Mesenchymal stem cell (in vitro differentiated cells and primary cell): ENCODE measurements at regions not wholly inside any gene's neighbourhood (a gene's known extent, or its start where the extent isn't known, plus 50 kb on each side); places are given as distances from the start of the nearest gene placed in this dataset.

ENCODE experiments used
- DNase-seq: peaks from one replicate; pipeline ENCODE4 v3.0.0-alpha.2; 2013
- H2AFZ ChIP-seq: one replicate; pipeline ENCODE4 v1.6.1; 2013; ENCODE audit warnings: low read depth, mild to moderate bottlenecking, control low read depth, inconsistent platforms, low read length, moderate library complexity
- H2AK5ac ChIP-seq: 2 replicates; pipeline ENCODE4 v1.6.1; 2013; ENCODE audit warnings: low read length, moderate library complexity, mild to moderate bottlenecking, inconsistent platforms; ENCODE audit not compliant: severe bottlenecking
- H2BK120ac ChIP-seq: one replicate; pipeline ENCODE4 v1.6.1; 2013; ENCODE audit warnings: low read depth, mild to moderate bottlenecking, inconsistent platforms, low read length, moderate library complexity
- H2BK12ac ChIP-seq, 2 experiments: one replicate each; pipeline ENCODE4 v1.6.1; 2013; ENCODE audit warnings: inconsistent platforms in 2 of 2, low read length in 2 of 2, mild to moderate bottlenecking in 2 of 2, moderate library complexity in 2 of 2, control low read depth in 1 of 2
- H2BK15ac ChIP-seq: one replicate; pipeline ENCODE4 v1.6.1; 2013; ENCODE audit warnings: mild to moderate bottlenecking, low read depth, inconsistent platforms; ENCODE audit not compliant: poor library complexity, severe bottlenecking
- H2BK5ac ChIP-seq: 2 replicates; pipeline ENCODE4 v1.6.1; 2013; ENCODE audit warnings: low read depth, mild to moderate bottlenecking, low read length, control low read depth, inconsistent platforms; ENCODE audit not compliant: poor library complexity, severe bottlenecking
- H3K14ac ChIP-seq, 2 experiments: one replicate each; pipeline ENCODE4 v1.6.1; 2013; ENCODE audit warnings: inconsistent platforms in 2 of 2, low read length in 2 of 2, control low read depth in 1 of 2, mild to moderate bottlenecking in 1 of 2, moderate library complexity in 1 of 2
- H3K18ac ChIP-seq, 2 experiments: one replicate each; pipeline ENCODE4 v1.6.1; 2013; ENCODE audit warnings: inconsistent platforms in 2 of 2, low read length in 2 of 2, control low read depth in 1 of 2, low read depth in 1 of 2, mild to moderate bottlenecking in 1 of 2
- H3K23ac ChIP-seq, 2 experiments: one replicate each; pipeline ENCODE4 v1.6.1; 2013; ENCODE audit warnings: inconsistent platforms in 2 of 2, low read length in 2 of 2, mild to moderate bottlenecking in 2 of 2, moderate library complexity in 2 of 2, control low read depth in 1 of 2
- H3K27ac ChIP-seq: 2 replicates; pipeline ENCODE4 v1.5.1; 2013; ENCODE audit warnings: mild to moderate bottlenecking, moderate library complexity, low read length, control low read depth, inconsistent platforms; ENCODE audit not compliant: poor library complexity, severe bottlenecking
- H3K27me3 ChIP-seq, 2 experiments: 2 replicates each; pipeline versions ENCODE4 v1.6.1 to v1.7.0; 2013; ENCODE audit warnings: low read length in 2 of 2, mild to moderate bottlenecking in 2 of 2, moderate library complexity in 2 of 2, control low read depth in 1 of 2, inconsistent platforms in 1 of 2; ENCODE audit not compliant: control insufficient read depth in 1 of 2, insufficient read depth in 1 of 2
- H3K36me3 ChIP-seq, 2 experiments: 2 replicates each; pipeline versions ENCODE4 v1.6.1 to v1.7.0; 2013; ENCODE audit warnings: low read length in 2 of 2, control low read depth in 1 of 2, inconsistent platforms in 1 of 2, low read depth in 1 of 2, mild to moderate bottlenecking in 1 of 2; ENCODE audit not compliant: insufficient read depth in 2 of 2, control insufficient read depth in 1 of 2
- H3K4ac ChIP-seq, 2 experiments: one replicate each; pipeline ENCODE4 v1.6.1; 2013; ENCODE audit warnings: inconsistent platforms in 2 of 2, low read length in 2 of 2, mild to moderate bottlenecking in 2 of 2, moderate library complexity in 2 of 2, control low read depth in 1 of 2, low read depth in 1 of 2
- H3K4me1 ChIP-seq: 2 replicates; pipeline ENCODE4 v1.6.1; 2013; ENCODE audit warnings: low read depth, low read length, control low read depth; ENCODE audit not compliant: control insufficient read depth, insufficient read depth
- H3K4me2 ChIP-seq: 2 replicates; pipeline ENCODE4 v1.6.1; 2013; ENCODE audit warnings: low read length, mild to moderate bottlenecking, inconsistent platforms; ENCODE audit not compliant: poor library complexity, severe bottlenecking
- H3K4me3 ChIP-seq, 2 experiments: 2 replicates each; pipeline versions ENCODE4 v1.5.1 to v1.7.0; 2013; ENCODE audit warnings: low read length in 2 of 2, mild to moderate bottlenecking in 2 of 2, control low read depth in 1 of 2, low read depth in 1 of 2; ENCODE audit not compliant: insufficient read depth in 1 of 2
- H3K79me1 ChIP-seq: replicated peaks from 2 replicates; pipeline ENCODE4 v1.6.1; 2013; ENCODE audit warnings: mild to moderate bottlenecking, control low read depth, low read length, inconsistent platforms; ENCODE audit not compliant: poor library complexity, severe bottlenecking
- H3K9ac ChIP-seq: 2 replicates; pipeline ENCODE4 v1.7.0; 2013; ENCODE audit warnings: mild to moderate bottlenecking, low read length, moderate library complexity
- H3K9me3 ChIP-seq: 2 replicates; pipeline ENCODE4 v1.7.0; 2013; ENCODE audit warnings: mild to moderate bottlenecking, low read length; ENCODE audit not compliant: control insufficient read depth
- H4K8ac ChIP-seq: one replicate; pipeline ENCODE4 v1.6.1; 2013; ENCODE audit warnings: inconsistent platforms, mild to moderate bottlenecking, low read length, moderate library complexity
- H4K91ac ChIP-seq: one replicate; pipeline ENCODE4 v1.6.1; 2013; ENCODE audit warnings: mild to moderate bottlenecking, low read length, inconsistent platforms
- whole genome bisulfite sequencing: methylation state at CpG from one replicate; pipeline ENCODE4 v1.1.7; 2013; ENCODE audit warnings: mixed read lengths; 5-methylcytosine and 5-hydroxymethylcytosine counted together

- Histone ChIP-seq H3K4ac (no peak overlapping the region), H2AFZ (no peak overlapping the region), H2BK15ac (no peak overlapping the region), H3K4me2 (no peak overlapping the region), H3K79me1 (no peaks in the 10 kb centered on the region), H4K8ac (no peak overlapping the region), H3K14ac (no peak overlapping the region), H3K18ac (no peak overlapping the region), H3K4me3 (no peak overlapping the region), H3K4me1 (no peaks in the 10 kb centered on the region), H3K36me3 (no peaks in the 10 kb centered on the region), H3K9me3 (peaks cover 11% of the 10 kb centered on the region), H3K27ac (no peak overlapping the region), H3K9ac (no peak overlapping the region), H2BK12ac (no peak overlapping the region), H2AK5ac (no peak overlapping the region), H2BK120ac (no peak overlapping the region), H4K91ac (no peak overlapping the region), H3K23ac (no peak overlapping the region), H3K27me3 (no peaks in the 10 kb centered on the region), H2BK5ac (no peak overlapping the region)
- no peak for DNase-seq
- WGBS, result 86% methylated on average over 14 of the region's 14 CpGs
These were observed 626.1 kb upstream of the ID4 start for GRCh38 chr6:19210849-19211590.

- WGBS, result 66% methylated on average over 2 of the region's 2 CpGs
These were observed 622.9 kb upstream of the ID4 start for GRCh38 chr6:19214231-19214630.

GRCh38 chr6:19219931-19220330 is 617.2 kb upstream of the ID4 start:
- Histone ChIP-seq H2BK15ac (no peak overlapping the region), H3K4me3 (no peak overlapping the region), H2BK120ac (no peak overlapping the region), H3K9ac (no peak overlapping the region), H3K14ac (no peak overlapping the region), H3K23ac (no peak overlapping the region), H3K4me1 (no peaks in the 10 kb centered on the region), H3K27me3 (no peaks in the 10 kb centered on the region), H2BK12ac (no peak overlapping the region), H3K4ac (no peak overlapping the region), H2AK5ac (no peak overlapping the region), H3K9me3 (no peaks in the 10 kb centered on the region), H2BK5ac (no peak overlapping the region), H4K91ac (no peak overlapping the region), H3K27ac (no peak overlapping the region), H4K8ac (no peak overlapping the region), H3K79me1 (no peaks in the 10 kb centered on the region), H2AFZ (no peak overlapping the region), H3K18ac (no peak overlapping the region), H3K4me2 (no peak overlapping the region), H3K36me3 (no peaks in the 10 kb centered on the region)
- WGBS, result no CpG with 5 or more reads among the region's 1 CpG
- no peak for DNase-seq

More at GRCh38 chr6:19214231-19214630, 622.9 kb upstream of the ID4 start:
- Histone ChIP-seq H3K14ac (no peak overlapping the region), H3K18ac (no peak overlapping the region), H2AFZ (no peak overlapping the region), H2BK15ac (no peak overlapping the region), H3K27ac (no peak overlapping the region), H3K4me2 (no peak overlapping the region), H3K9ac (no peak overlapping the region), H3K9me3 (peaks cover 7% of the 10 kb centered on the region), H3K4ac (no peak overlapping the region), H3K4me3 (no peak overlapping the region), H2BK5ac (no peak overlapping the region), H2BK12ac (no peak overlapping the region), H3K36me3 (no peaks in the 10 kb centered on the region), H3K4me1 (no peaks in the 10 kb centered on the region), H2BK120ac (no peak overlapping the region), H3K23ac (no peak overlapping the region), H3K27me3 (no peaks in the 10 kb centered on the region), H4K8ac (no peak overlapping the region), H2AK5ac (no peak overlapping the region), H4K91ac (no peak overlapping the region), H3K79me1 (no peaks in the 10 kb centered on the region)
- no peak for DNase-seq

GRCh38 chr6:19231878-19232561 is 605.1 kb upstream of the ID4 start:
- Histone ChIP-seq H2BK15ac (no peak overlapping the region), H4K8ac (no peak overlapping the region), H2AK5ac (no peak overlapping the region), H3K9ac (no peak overlapping the region), H3K4me2 (no peak overlapping the region), H2BK12ac (no peak overlapping the region), H3K18ac (no peak overlapping the region), H3K23ac (no peak overlapping the region), H2BK120ac (no peak overlapping the region), H3K4me3 (no peak overlapping the region), H2AFZ (no peak overlapping the region), H2BK5ac (no peak overlapping the region), H4K91ac (no peak overlapping the region), H3K27me3 (no peaks in the 10 kb centered on the region), H3K36me3 (no peaks in the 10 kb centered on the region), H3K27ac (no peak overlapping the region), H3K9me3 (peaks cover 4% of the 10 kb centered on the region), H3K4me1 (no peaks in the 10 kb centered on the region), H3K4ac (no peak overlapping the region), H3K79me1 (no peaks in the 10 kb centered on the region), H3K14ac (no peak overlapping the region)
- WGBS, result 40% methylated on average over 1 of the region's 5 CpGs
- DNase-seq, result no peak
